ENCODE measurements at regions not wholly inside any gene's neighbourhood (a gene's known extent, or its start where the extent isn't known, plus 50 kb on each side); places are given as distances from the start of the nearest gene placed in this dataset.

GRCh38 chr3:17799312-17799711 lies 56.9 kb upstream of the TBC1D5 start:
- TF ChIP-seq CTCF (IDR thresholded peaks at IDR 0.05), result no peak
- DNase-seq, result no peak
- CTCF ChIA-PET, result no interaction called here
- Histone ChIP-seq H3K4me3 (ENCODE audit: low read length) (no peak overlapping the region), H3K27me3 (ENCODE audit: control insufficient read depth in 1 of 2, insufficient read depth in 2 of 2, low read length in 2 of 2) (peaks cover 0 to 3% of the 10 kb centered on the region in 2 experiments), H3K36me3 (ENCODE audit: insufficient read depth, low read length) (no peaks in the 10 kb centered on the region), H3K27ac (ENCODE audit: low read depth in 1 of 2, low read length in 2 of 2) (no peak overlapping the region), H3K9me3 (ENCODE audit: control insufficient read depth in 1 of 2, insufficient read depth in 1 of 2, low read length in 2 of 2) (no peaks in the 10 kb centered on the region), H3K4me1 (ENCODE audit: insufficient read depth, low read length) (no peaks in the 10 kb centered on the region)
- no peak overlapping the region for H3K4me3 Mint-ChIP-seq
- H3K27ac Mint-ChIP-seq, result no peak overlapping the region
- intact Hi-C loops (cut with DNase I, micrococcal nuclease), result no loop called here
- H3K36me3 Mint-ChIP-seq (ENCODE audit: low read depth), result no peaks in the 10 kb centered on the region
- POLR2A ChIA-PET, result no interaction called here
- no peak for ATAC-seq (ENCODE audit: poor library complexity)
- no peaks in the 10 kb centered on the region for H3K9me3 Mint-ChIP-seq
- no peaks in the 10 kb centered on the region for H3K4me1 Mint-ChIP-seq (ENCODE audit: low read depth)
- no peaks in the 10 kb centered on the region for H3K27me3 Mint-ChIP-seq

GRCh38 chr3:17798000-17798399 lies 55.6 kb upstream of the TBC1D5 start:
- Mint-ChIP-seq H3K27ac (no peak overlapping the region), H3K36me3 (ENCODE audit: low read depth) (no peaks in the 10 kb centered on the region), H3K4me1 (ENCODE audit: low read depth) (no peaks in the 10 kb centered on the region), H3K27me3 (no peaks in the 10 kb centered on the region), H3K9me3 (no peaks in the 10 kb centered on the region), H3K4me3 (no peak overlapping the region)
- TF ChIP-seq CTCF (IDR thresholded peaks at IDR 0.05), result no peak
- POLR2A ChIA-PET, result no interaction called here
- no peak overlapping the region for H3K27ac ChIP-seq (ENCODE audit: low read depth in 1 of 2, low read length in 2 of 2)
- H3K4me1 ChIP-seq (ENCODE audit: insufficient read depth, low read length), result no peaks in the 10 kb centered on the region
- peaks cover 0 to 9% of the 10 kb centered on the region in 2 experiments for H3K9me3 ChIP-seq (ENCODE audit: control insufficient read depth in 1 of 2, insufficient read depth in 1 of 2, low read length in 2 of 2)
- CTCF ChIA-PET, result no interaction called here
- H3K36me3 ChIP-seq (ENCODE audit: insufficient read depth, low read length), result no peaks in the 10 kb centered on the region
- no peak for ATAC-seq (ENCODE audit: poor library complexity)
- intact Hi-C loops (cut with DNase I, micrococcal nuclease), result no loop called here
- H3K27me3 ChIP-seq (ENCODE audit: control insufficient read depth in 1 of 2, insufficient read depth in 2 of 2, low read length in 2 of 2), result peaks cover 0 to 3% of the 10 kb centered on the region in 2 experiments
- no peak for DNase-seq
- H3K4me3 ChIP-seq (ENCODE audit: low read length), result no peak overlapping the region

- TF ChIP-seq CTCF (IDR thresholded peaks at IDR 0.05), result no peak
- Mint-ChIP-seq H3K27me3 (no peaks in the 10 kb centered on the region), H3K4me3 (no peak overlapping the region), H3K9me3 (peaks cover 3% of the 10 kb centered on the region), H3K36me3 (ENCODE audit: low read depth) (peaks cover 4% of the 10 kb centered on the region), H3K27ac (no peak overlapping the region), H3K4me1 (ENCODE audit: low read depth) (no peaks in the 10 kb centered on the region)
- H3K9me3 ChIP-seq (ENCODE audit: control insufficient read depth in 1 of 2, insufficient read depth in 1 of 2, low read length in 2 of 2), result peaks cover 0 to 17% of the 10 kb centered on the region in 2 experiments
- no peak overlapping the region for H3K27ac ChIP-seq (ENCODE audit: low read depth in 1 of 2, low read length in 2 of 2)
- no peak overlapping the region for H3K4me3 ChIP-seq (ENCODE audit: low read length)
- ChIA-PET CTCF (no interaction called here), POLR2A (no interaction called here)
- H3K4me1 ChIP-seq (ENCODE audit: insufficient read depth, low read length), result no peaks in the 10 kb centered on the region
- ATAC-seq (ENCODE audit: poor library complexity), result no peak
- no peaks in the 10 kb centered on the region for H3K36me3 ChIP-seq (ENCODE audit: insufficient read depth, low read length)
- DNase-seq, result no peak
- intact Hi-C loops (cut with DNase I, micrococcal nuclease), result no loop called here
- peaks cover 0 to 3% of the 10 kb centered on the region in 2 experiments for H3K27me3 ChIP-seq (ENCODE audit: control insufficient read depth in 1 of 2, insufficient read depth in 2 of 2, low read length in 2 of 2)
Observed at GRCh38 chr3:17795711-17796110, 53.3 kb upstream of the TBC1D5 start.
